GM23338 (cell line): ENCODE measurements at regions not wholly inside any gene's neighbourhood (a gene's known extent, or its start where the extent isn't known, plus 50 kb on each side); places are given as distances from the start of the nearest gene placed in this dataset.

Source experiments
- ATAC-seq: fragments of 200-7000 bp; cut with Tn5 transposase; 3 replicates; pipeline ENCODE4 v1.9.1; 2020
- DNase-seq: peaks from one replicate; pipeline ENCODE4 v3.0.0-alpha.2; 2015; ENCODE audit warnings: low spot score
- H2AFZ ChIP-seq: fragments of 200-600 bp; sonication (generic); 2 replicates; pipeline ENCODE4 v1.8.0; 2016; ENCODE audit warnings: antibody characterized with exemption, mild to moderate bottlenecking, moderate library complexity
- H3F3A ChIP-seq: fragments of 200-600 bp; sonication (generic); replicated peaks from 2 replicates; pipeline ENCODE4 v1.8.0; 2017; ENCODE audit warnings: antibody characterized with exemption, mixed run types, low read depth
- H3K27ac ChIP-seq: fragments of 200-600 bp; sonication (generic); 2 replicates; pipeline ENCODE4 v1.6.1; 2016; ENCODE audit warnings: low read depth
- H3K27me3 ChIP-seq: fragments of 200-600 bp; sonication (generic); 2 replicates; pipeline ENCODE4 v1.8.0; 2016; ENCODE audit warnings: mild to moderate bottlenecking, mixed run types, moderate library complexity; ENCODE audit not compliant: insufficient read depth
- H3K36me3 ChIP-seq: fragments of 200-600 bp; sonication (generic); 2 replicates; pipeline ENCODE4 v1.8.0; 2016; ENCODE audit warnings: mild to moderate bottlenecking; ENCODE audit not compliant: insufficient read depth
- H3K4me1 ChIP-seq: fragments of 200-600 bp; sonication (generic); 2 replicates; pipeline ENCODE4 v1.8.0; 2016; ENCODE audit warnings: mild to moderate bottlenecking, moderate library complexity; ENCODE audit not compliant: insufficient read depth
- H3K4me2 ChIP-seq: fragments of 200-600 bp; sonication (generic); 2 replicates; pipeline ENCODE4 v1.7.1; 2017; ENCODE audit warnings: mixed run types
- H3K4me3 ChIP-seq: fragments of 200-600 bp; sonication (generic); 2 replicates; pipeline ENCODE4 v1.6.1; 2016; ENCODE audit warnings: mixed run types
- H3K79me2 ChIP-seq: fragments of 200-600 bp; sonication (generic); replicated peaks from 2 replicates; pipeline ENCODE4 v1.8.0; 2017; ENCODE audit warnings: mild to moderate bottlenecking; ENCODE audit not compliant: insufficient read depth
- H3K9me2 ChIP-seq: fragments of 200-600 bp; sonication (generic); 2 replicates; pipeline ENCODE4 v1.8.0; 2017; ENCODE audit not compliant: insufficient read depth
- H4K20me1 ChIP-seq: fragments of 200-600 bp; sonication (generic); replicated peaks from 2 replicates; pipeline ENCODE4 v1.8.0; 2017; ENCODE audit warnings: mild to moderate bottlenecking; ENCODE audit not compliant: insufficient read depth
- H3K27ac Mint-ChIP-seq: 2 replicates; pipeline ENCODE4 v1.8.0; 2020; ENCODE audit warnings: inconsistent platforms, mild to moderate bottlenecking, moderate library complexity, mixed read lengths
- H3K27me3 Mint-ChIP-seq: 3 replicates; pipeline ENCODE4 v1.8.0; 2022; ENCODE audit warnings: low read depth, mild to moderate bottlenecking, moderate library complexity, mixed read lengths, inconsistent platforms; ENCODE audit not compliant: insufficient read depth, poor library complexity
- H3K36me3 Mint-ChIP-seq: 3 replicates; pipeline ENCODE4 v1.8.0; 2021; ENCODE audit warnings: low read depth, mild to moderate bottlenecking, inconsistent platforms, moderate library complexity, mixed read lengths
- H3K4me1 Mint-ChIP-seq: 3 replicates; pipeline ENCODE4 v1.8.0; 2020; ENCODE audit warnings: mild to moderate bottlenecking, inconsistent platforms, mixed read lengths
- H3K4me3 Mint-ChIP-seq: 3 replicates; pipeline ENCODE4 v1.8.0; 2021; ENCODE audit warnings: moderate library complexity, mild to moderate bottlenecking, inconsistent platforms, mixed read lengths
- H3K9me3 Mint-ChIP-seq: 3 replicates; pipeline ENCODE4 v1.8.0; 2020; ENCODE audit warnings: moderate library complexity, mild to moderate bottlenecking, inconsistent platforms, mixed read lengths
- EZH2 ChIP-seq: fragments of 200-600 bp; sonication (generic); IDR thresholded peaks from one replicate; pipeline ENCODE4 v1.8.0; 2017; ENCODE audit warnings: antibody characterized with exemption, mild to moderate bottlenecking, low read depth; ENCODE audit not compliant: unreplicated experiment
- EZH2phosphoT487 ChIP-seq: fragments of 200-600 bp; sonication (generic); IDR thresholded peaks from one replicate; pipeline ENCODE4 v1.8.1; 2018; ENCODE audit warnings: antibody characterized with exemption; ENCODE audit not compliant: unreplicated experiment
- JUNB ChIP-seq: IDR thresholded peaks from one replicate; pipeline ENCODE4 v1.6.1; 2016; ENCODE audit warnings: antibody characterized with exemption; ENCODE audit not compliant: unreplicated experiment
- NANOG ChIP-seq: IDR thresholded peaks from 2 replicates; pipeline ENCODE4 v1.6.1; 2016; ENCODE audit warnings: antibody characterized with exemption, borderline replicate concordance
- ZNF331 ChIP-seq: fragments of 250-450 bp; sonication (Bioruptor Pico); IDR thresholded peaks from 2 replicates; pipeline ENCODE4 v1.5.0; 2020; ENCODE audit warnings: low read depth, mild to moderate bottlenecking, moderate library complexity
- TF ChIP-seq, protein P1 (sequence below): fragments of 250-450 bp; sonication (Bioruptor Pico); IDR thresholded peaks from 2 replicates; pipeline ENCODE4 v1.5.0; 2020; ENCODE audit warnings: mild to moderate bottlenecking, moderate library complexity
- TF ChIP-seq, protein P2 (sequence below): IDR thresholded peaks from one replicate; pipeline ENCODE4 v1.6.1; 2018; ENCODE audit warnings: antibody characterized with exemption; ENCODE audit not compliant: unreplicated experiment
- TF ChIP-seq, protein P3 (sequence below): IDR thresholded peaks from 2 replicates; pipeline ENCODE4 v1.6.1; 2016; ENCODE audit warnings: antibody characterized with exemption

DNA sequence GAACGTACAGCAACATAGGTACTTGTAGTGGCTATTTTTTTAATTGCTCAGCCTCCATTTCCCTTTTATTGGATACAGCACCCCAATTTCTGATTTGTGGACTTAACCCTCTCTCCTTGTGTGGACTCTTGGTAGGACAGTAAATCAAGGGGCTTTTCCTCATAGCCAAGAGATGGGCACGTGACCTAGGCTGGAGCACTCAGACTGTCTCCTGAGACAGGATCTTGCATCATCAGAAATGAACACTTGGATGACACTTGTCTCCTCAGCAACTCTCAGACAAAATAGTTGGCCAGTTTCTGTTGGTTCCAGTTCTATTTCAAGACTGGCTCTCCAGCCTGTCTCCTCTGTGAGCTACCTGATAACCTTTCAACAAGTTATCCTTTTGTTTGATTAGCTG lies 112.9 kb upstream of the ZNF678 start:
- Histone ChIP-seq H2AFZ (no peak overlapping the region), H3K4me1 (no peaks in the 10 kb centered on the region), H4K20me1 (no peaks in the 10 kb centered on the region), H3K9me2 (no peaks in the 10 kb centered on the region), H3F3A (no peaks in the 10 kb centered on the region), H3K27ac (no peak overlapping the region), H3K36me3 (no peaks in the 10 kb centered on the region), H3K4me3 (no peak overlapping the region), H3K4me2 (no peak overlapping the region), H3K79me2 (no peaks in the 10 kb centered on the region), H3K27me3 (no peaks in the 10 kb centered on the region)
- H3K9me3 Mint-ChIP-seq: no peaks in the 10 kb centered on the region; the same call in 2 of the 3 replicates
- H3K27ac Mint-ChIP-seq: no peak overlapping the region
- ATAC-seq: no peak
- DNase-seq: no peak
- no peaks in the 10 kb centered on the region; the same call in 1 of the 3 replicates for H3K4me1 Mint-ChIP-seq
- TF ChIP-seq EZH2phosphoT487 (no peak), EZH2 (no peak), ZNF331 (CRISPR knock-in tag) (no peak), JUNB (no peak)
- TF ChIP-seq, protein P1, sequence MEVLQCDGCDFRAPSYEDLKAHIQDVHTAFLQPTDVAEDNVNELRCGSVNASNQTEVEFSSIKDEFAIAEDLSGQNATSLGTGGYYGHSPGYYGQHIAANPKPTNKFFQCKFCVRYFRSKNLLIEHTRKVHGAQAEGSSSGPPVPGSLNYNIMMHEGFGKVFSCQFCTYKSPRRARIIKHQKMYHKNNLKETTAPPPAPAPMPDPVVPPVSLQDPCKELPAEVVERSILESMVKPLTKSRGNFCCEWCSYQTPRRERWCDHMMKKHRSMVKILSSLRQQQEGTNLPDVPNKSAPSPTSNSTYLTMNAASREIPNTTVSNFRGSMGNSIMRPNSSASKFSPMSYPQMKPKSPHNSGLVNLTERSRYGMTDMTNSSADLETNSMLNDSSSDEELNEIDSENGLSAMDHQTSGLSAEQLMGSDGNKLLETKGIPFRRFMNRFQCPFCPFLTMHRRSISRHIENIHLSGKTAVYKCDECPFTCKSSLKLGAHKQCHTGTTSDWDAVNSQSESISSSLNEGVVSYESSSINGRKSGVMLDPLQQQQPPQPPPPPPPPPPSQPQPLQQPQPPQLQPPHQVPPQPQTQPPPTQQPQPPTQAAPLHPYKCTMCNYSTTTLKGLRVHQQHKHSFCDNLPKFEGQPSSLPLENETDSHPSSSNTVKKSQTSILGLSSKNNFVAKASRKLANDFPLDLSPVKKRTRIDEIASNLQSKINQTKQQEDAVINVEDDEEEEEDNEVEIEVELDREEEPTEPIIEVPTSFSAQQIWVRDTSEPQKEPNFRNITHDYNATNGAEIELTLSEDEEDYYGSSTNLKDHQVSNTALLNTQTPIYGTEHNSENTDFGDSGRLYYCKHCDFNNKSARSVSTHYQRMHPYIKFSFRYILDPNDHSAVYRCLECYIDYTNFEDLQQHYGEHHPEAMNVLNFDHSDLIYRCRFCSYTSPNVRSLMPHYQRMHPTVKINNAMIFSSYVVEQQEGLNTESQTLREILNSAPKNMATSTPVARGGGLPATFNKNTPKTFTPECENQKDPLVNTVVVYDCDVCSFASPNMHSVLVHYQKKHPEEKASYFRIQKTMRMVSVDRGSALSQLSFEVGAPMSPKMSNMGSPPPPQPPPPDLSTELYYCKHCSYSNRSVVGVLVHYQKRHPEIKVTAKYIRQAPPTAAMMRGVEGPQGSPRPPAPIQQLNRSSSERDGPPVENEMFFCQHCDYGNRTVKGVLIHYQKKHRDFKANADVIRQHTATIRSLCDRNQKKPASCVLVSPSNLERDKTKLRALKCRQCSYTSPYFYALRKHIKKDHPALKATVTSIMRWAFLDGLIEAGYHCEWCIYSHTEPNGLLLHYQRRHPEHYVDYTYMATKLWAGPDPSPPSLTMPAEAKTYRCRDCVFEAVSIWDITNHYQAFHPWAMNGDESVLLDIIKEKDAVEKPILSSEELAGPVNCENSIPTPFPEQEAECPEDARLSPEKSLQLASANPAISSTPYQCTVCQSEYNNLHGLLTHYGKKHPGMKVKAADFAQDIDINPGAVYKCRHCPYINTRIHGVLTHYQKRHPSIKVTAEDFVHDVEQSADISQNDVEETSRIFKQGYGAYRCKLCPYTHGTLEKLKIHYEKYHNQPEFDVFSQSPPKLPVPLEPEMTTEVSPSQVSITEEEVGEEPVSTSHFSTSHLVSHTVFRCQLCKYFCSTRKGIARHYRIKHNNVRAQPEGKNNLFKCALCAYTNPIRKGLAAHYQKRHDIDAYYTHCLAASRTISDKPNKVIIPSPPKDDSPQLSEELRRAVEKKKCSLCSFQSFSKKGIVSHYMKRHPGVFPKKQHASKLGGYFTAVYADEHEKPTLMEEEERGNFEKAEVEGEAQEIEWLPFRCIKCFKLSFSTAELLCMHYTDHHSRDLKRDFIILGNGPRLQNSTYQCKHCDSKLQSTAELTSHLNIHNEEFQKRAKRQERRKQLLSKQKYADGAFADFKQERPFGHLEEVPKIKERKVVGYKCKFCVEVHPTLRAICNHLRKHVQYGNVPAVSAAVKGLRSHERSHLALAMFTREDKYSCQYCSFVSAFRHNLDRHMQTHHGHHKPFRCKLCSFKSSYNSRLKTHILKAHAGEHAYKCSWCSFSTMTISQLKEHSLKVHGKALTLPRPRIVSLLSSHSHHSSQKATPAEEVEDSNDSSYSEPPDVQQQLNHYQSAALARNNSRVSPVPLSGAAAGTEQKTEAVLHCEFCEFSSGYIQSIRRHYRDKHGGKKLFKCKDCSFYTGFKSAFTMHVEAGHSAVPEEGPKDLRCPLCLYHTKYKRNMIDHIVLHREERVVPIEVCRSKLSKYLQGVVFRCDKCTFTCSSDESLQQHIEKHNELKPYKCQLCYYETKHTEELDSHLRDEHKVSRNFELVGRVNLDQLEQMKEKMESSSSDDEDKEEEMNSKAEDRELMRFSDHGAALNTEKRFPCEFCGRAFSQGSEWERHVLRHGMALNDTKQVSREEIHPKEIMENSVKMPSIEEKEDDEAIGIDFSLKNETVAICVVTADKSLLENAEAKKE: no peak
- no peaks in the 10 kb centered on the region for H3K36me3 Mint-ChIP-seq
- no peak overlapping the region for H3K4me3 Mint-ChIP-seq
- peaks cover 6% of the 10 kb centered on the region for H3K27me3 Mint-ChIP-seq

DNA sequence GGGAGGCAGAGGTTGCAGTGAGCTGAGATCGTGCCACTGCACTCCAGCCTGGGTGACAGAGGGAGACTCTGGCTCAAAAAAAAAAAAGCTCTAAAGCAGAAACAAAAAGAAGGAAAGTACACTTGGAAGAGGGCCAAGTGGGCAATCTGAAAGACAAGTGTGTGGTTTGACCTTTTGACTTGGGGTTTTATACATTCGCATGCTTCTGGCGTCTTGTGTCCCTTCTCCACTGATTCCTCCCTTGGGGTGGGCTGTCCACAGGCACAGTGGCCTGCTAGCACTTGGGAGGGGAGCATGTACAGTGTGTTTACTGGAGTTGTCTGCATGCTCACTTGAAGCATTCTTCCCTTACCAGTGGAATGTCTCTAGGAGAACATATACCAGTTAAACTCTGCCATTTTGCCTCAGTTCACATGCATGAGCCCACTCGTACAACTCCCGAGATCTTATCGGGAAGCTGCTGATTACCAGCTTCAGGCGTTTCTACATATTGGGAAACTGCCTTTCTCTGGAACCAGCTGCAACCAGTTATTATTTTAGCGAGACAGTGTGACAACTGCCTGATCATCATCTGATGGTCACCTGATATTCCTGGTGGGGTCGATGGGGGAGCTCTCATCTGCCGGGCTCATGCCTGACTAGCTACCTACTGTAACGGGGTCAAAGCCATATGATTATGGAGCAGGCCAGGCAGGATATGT lies 113.5 kb upstream of the ZNF678 start:
- H3K79me2 ChIP-seq: no peaks in the 10 kb centered on the region
- H4K20me1 ChIP-seq: no peaks in the 10 kb centered on the region
- DNase-seq (no peak), ATAC-seq (no peak)
- Mint-ChIP-seq H3K4me1 (no peaks in the 10 kb centered on the region; the same call in 1 of the 3 replicates), H3K4me3 (no peak overlapping the region), H3K9me3 (no peaks in the 10 kb centered on the region; the same call in 2 of the 3 replicates), H3K27me3 (peaks cover 6% of the 10 kb centered on the region), H3K36me3 (no peaks in the 10 kb centered on the region), H3K27ac (no peak overlapping the region; the same call in 1 of the 2 replicates)
- no peak overlapping the region for H2AFZ ChIP-seq
- H3K4me1 ChIP-seq: no peaks in the 10 kb centered on the region
- H3K27me3 ChIP-seq: no peaks in the 10 kb centered on the region
- TF ChIP-seq, protein P2, sequence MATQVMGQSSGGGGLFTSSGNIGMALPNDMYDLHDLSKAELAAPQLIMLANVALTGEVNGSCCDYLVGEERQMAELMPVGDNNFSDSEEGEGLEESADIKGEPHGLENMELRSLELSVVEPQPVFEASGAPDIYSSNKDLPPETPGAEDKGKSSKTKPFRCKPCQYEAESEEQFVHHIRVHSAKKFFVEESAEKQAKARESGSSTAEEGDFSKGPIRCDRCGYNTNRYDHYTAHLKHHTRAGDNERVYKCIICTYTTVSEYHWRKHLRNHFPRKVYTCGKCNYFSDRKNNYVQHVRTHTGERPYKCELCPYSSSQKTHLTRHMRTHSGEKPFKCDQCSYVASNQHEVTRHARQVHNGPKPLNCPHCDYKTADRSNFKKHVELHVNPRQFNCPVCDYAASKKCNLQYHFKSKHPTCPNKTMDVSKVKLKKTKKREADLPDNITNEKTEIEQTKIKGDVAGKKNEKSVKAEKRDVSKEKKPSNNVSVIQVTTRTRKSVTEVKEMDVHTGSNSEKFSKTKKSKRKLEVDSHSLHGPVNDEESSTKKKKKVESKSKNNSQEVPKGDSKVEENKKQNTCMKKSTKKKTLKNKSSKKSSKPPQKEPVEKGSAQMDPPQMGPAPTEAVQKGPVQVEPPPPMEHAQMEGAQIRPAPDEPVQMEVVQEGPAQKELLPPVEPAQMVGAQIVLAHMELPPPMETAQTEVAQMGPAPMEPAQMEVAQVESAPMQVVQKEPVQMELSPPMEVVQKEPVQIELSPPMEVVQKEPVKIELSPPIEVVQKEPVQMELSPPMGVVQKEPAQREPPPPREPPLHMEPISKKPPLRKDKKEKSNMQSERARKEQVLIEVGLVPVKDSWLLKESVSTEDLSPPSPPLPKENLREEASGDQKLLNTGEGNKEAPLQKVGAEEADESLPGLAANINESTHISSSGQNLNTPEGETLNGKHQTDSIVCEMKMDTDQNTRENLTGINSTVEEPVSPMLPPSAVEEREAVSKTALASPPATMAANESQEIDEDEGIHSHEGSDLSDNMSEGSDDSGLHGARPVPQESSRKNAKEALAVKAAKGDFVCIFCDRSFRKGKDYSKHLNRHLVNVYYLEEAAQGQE: no peak
- TF ChIP-seq JUNB (no peak), NANOG (no peak), EZH2phosphoT487 (no peak)
- TF ChIP-seq, protein P3, sequence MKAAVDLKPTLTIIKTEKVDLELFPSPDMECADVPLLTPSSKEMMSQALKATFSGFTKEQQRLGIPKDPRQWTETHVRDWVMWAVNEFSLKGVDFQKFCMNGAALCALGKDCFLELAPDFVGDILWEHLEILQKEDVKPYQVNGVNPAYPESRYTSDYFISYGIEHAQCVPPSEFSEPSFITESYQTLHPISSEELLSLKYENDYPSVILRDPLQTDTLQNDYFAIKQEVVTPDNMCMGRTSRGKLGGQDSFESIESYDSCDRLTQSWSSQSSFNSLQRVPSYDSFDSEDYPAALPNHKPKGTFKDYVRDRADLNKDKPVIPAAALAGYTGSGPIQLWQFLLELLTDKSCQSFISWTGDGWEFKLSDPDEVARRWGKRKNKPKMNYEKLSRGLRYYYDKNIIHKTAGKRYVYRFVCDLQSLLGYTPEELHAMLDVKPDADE: no peak
- no peak overlapping the region for H3K4me2 ChIP-seq
- H3K9me2 ChIP-seq: no peaks in the 10 kb centered on the region
- H3K27ac ChIP-seq: no peak overlapping the region
- H3K4me3 ChIP-seq: no peak overlapping the region
- H3K36me3 ChIP-seq: no peaks in the 10 kb centered on the region
- H3F3A ChIP-seq: no peaks in the 10 kb centered on the region
